Neural progenitor cell (in vitro differentiated cells): ENCODE measurements at regions not wholly inside any gene's neighbourhood (a gene's known extent, or its start where the extent isn't known, plus 50 kb on each side); places are given as distances from the start of the nearest gene placed in this dataset.

Experiments
- DNase-seq: peaks from one replicate; pipeline ENCODE4 v3.0.0-alpha.2; 2016; ENCODE audit warnings: low spot score
- H2AFZ ChIP-seq: fragments of 200-600 bp; sonication (generic); replicated peaks from 2 replicates; pipeline ENCODE4 v1.6.1; 2016; ENCODE audit warnings: antibody characterized with exemption
- H3F3A ChIP-seq: fragments of 200-600 bp; sonication (generic); 2 replicates; pipeline ENCODE4 v1.6.1; 2016; ENCODE audit warnings: antibody characterized with exemption, low read depth
- H3K27ac ChIP-seq: fragments of 200-600 bp; sonication (generic); 2 replicates; pipeline ENCODE4 v1.5.1; 2016; ENCODE audit warnings: mild to moderate bottlenecking
- H3K27me3 ChIP-seq: fragments of 200-600 bp; sonication (generic); 2 replicates; pipeline ENCODE4 v1.6.1; 2016; ENCODE audit warnings: mild to moderate bottlenecking, moderate library complexity
- H3K36me3 ChIP-seq: fragments of 200-600 bp; sonication (generic); 2 replicates; pipeline ENCODE4 v1.5.1; 2016
- H3K4me1 ChIP-seq: fragments of 200-600 bp; sonication (generic); 2 replicates; pipeline ENCODE4 v1.6.1; 2016; ENCODE audit warnings: mixed run types
- H3K4me2 ChIP-seq: fragments of 200-600 bp; sonication (generic); 2 replicates; pipeline ENCODE4 v1.6.1; 2016
- H3K4me3 ChIP-seq: fragments of 200-600 bp; sonication (generic); 2 replicates; pipeline ENCODE4 v1.5.1; 2016
- H3K79me2 ChIP-seq: fragments of 200-600 bp; sonication (generic); 2 replicates; pipeline ENCODE4 v1.6.1; 2016; ENCODE audit warnings: low read depth
- H3K9ac ChIP-seq: fragments of 200-600 bp; sonication (generic); 2 replicates; pipeline ENCODE4 v1.6.1; 2016
- H3K9me3 ChIP-seq: fragments of 200-600 bp; sonication (generic); 2 replicates; pipeline ENCODE4 v1.5.1; 2016; ENCODE audit warnings: low read depth
- H4K20me1 ChIP-seq: fragments of 200-600 bp; sonication (generic); 2 replicates; pipeline ENCODE4 v1.6.1; 2016; ENCODE audit warnings: low read depth
- H3K27ac Mint-ChIP-seq: 3 replicates; pipeline ENCODE4 v1.8.0; 2021; ENCODE audit warnings: mixed read lengths
- H3K27me3 Mint-ChIP-seq: 2 replicates; pipeline ENCODE4 v1.8.0; 2022; ENCODE audit warnings: low read depth, mild to moderate bottlenecking, inconsistent platforms, moderate library complexity, mixed read lengths; ENCODE audit not compliant: insufficient read depth
- H3K36me3 Mint-ChIP-seq: 3 replicates; pipeline ENCODE4 v1.8.0; 2021; ENCODE audit warnings: mixed read lengths
- H3K4me1 Mint-ChIP-seq: 3 replicates; pipeline ENCODE4 v1.8.0; 2021; ENCODE audit warnings: mixed read lengths
- H3K4me3 Mint-ChIP-seq: 3 replicates; pipeline ENCODE4 v1.8.0; 2021; ENCODE audit warnings: mild to moderate bottlenecking, moderate library complexity, mixed read lengths
- H3K9me3 Mint-ChIP-seq: 3 replicates; pipeline ENCODE4 v1.8.0; 2020; ENCODE audit warnings: mixed read lengths
- CTCF ChIP-seq: fragments of 200-600 bp; sonication (generic); IDR thresholded peaks from 2 replicates; pipeline ENCODE4 v1.5.1; 2017; ENCODE audit warnings: antibody characterized with exemption, mild to moderate bottlenecking
- EZH2 ChIP-seq: fragments of 200-600 bp; sonication (generic); IDR thresholded peaks from 2 replicates; pipeline ENCODE4 v1.6.1; 2017; ENCODE audit warnings: antibody characterized with exemption, mild to moderate bottlenecking, moderate library complexity
- EZH2phosphoT487 ChIP-seq: fragments of 200-600 bp; sonication (generic); IDR thresholded peaks from 2 replicates; pipeline ENCODE4 v1.6.1; 2017; ENCODE audit warnings: antibody characterized with exemption

GRCh38 chr17:13947499-13947898, 121.8 kb upstream of the COX10 start:
- H3K4me3 ChIP-seq: no peak overlapping the region
- no peak overlapping the region for H3K4me2 ChIP-seq
- no peak overlapping the region for H3K9ac ChIP-seq
- no peak for TF ChIP-seq EZH2phosphoT487
- TF ChIP-seq EZH2: no peak
- no peak for TF ChIP-seq CTCF
- no peaks in the 10 kb centered on the region for H3K27me3 ChIP-seq
- no peaks in the 10 kb centered on the region for H3K9me3 Mint-ChIP-seq
- H3K27me3 Mint-ChIP-seq: no peaks in the 10 kb centered on the region
- no peaks in the 10 kb centered on the region for H3K36me3 ChIP-seq
- H3K4me1 ChIP-seq: no peaks in the 10 kb centered on the region
- H3F3A ChIP-seq: no peaks in the 10 kb centered on the region
- DNase-seq: no peak
- H3K4me1 Mint-ChIP-seq: no peaks in the 10 kb centered on the region
- H3K27ac ChIP-seq: no peak overlapping the region
- no peak overlapping the region for H3K27ac Mint-ChIP-seq
- no peaks in the 10 kb centered on the region for H4K20me1 ChIP-seq
- no peak overlapping the region for H3K4me3 Mint-ChIP-seq
- H3K79me2 ChIP-seq: no peaks in the 10 kb centered on the region
- H3K36me3 Mint-ChIP-seq: no peaks in the 10 kb centered on the region
- H2AFZ ChIP-seq: no peak overlapping the region
- no peaks in the 10 kb centered on the region for H3K9me3 ChIP-seq

GRCh38 chr17:13952009-13952750, 117.1 kb upstream of the COX10 start:
- Histone ChIP-seq H3K9me3 (no peaks in the 10 kb centered on the region), H3K9ac (no peak overlapping the region), H3K79me2 (no peaks in the 10 kb centered on the region), H3K4me1 (peaks cover 8% of the 10 kb centered on the region), H3K4me3 (no peak overlapping the region), H3F3A (no peaks in the 10 kb centered on the region), H4K20me1 (no peaks in the 10 kb centered on the region), H3K4me2 (no peak overlapping the region), H3K27ac (no peak overlapping the region), H3K27me3 (no peaks in the 10 kb centered on the region), H3K36me3 (no peaks in the 10 kb centered on the region), H2AFZ (no peak overlapping the region)
- DNase-seq: no peak
- Mint-ChIP-seq H3K9me3 (no peaks in the 10 kb centered on the region), H3K27ac (no peak overlapping the region), H3K36me3 (no peaks in the 10 kb centered on the region), H3K4me3 (no peak overlapping the region), H3K4me1 (no peaks in the 10 kb centered on the region), H3K27me3 (no peaks in the 10 kb centered on the region)
- TF ChIP-seq EZH2phosphoT487 (no peak), CTCF (no peak), EZH2 (no peak)

GRCh38 chr17:13953841-13954240, 115.5 kb upstream of the COX10 start:
- Histone ChIP-seq H3K27ac (no peak overlapping the region), H3K79me2 (no peaks in the 10 kb centered on the region), H3K9ac (no peak overlapping the region), H3K9me3 (no peaks in the 10 kb centered on the region), H3K27me3 (no peaks in the 10 kb centered on the region), H3K4me1 (peaks cover 8% of the 10 kb centered on the region), H4K20me1 (no peaks in the 10 kb centered on the region), H3K36me3 (no peaks in the 10 kb centered on the region), H2AFZ (no peak overlapping the region), H3K4me3 (no peak overlapping the region), H3K4me2 (peak overlapping the region; percentile 25), H3F3A (no peaks in the 10 kb centered on the region)
- no peaks in the 10 kb centered on the region for H3K36me3 Mint-ChIP-seq
- TF ChIP-seq EZH2phosphoT487: no peak
- no peak for TF ChIP-seq EZH2
- no peak for TF ChIP-seq CTCF
- H3K4me3 Mint-ChIP-seq: no peak overlapping the region
- H3K27ac Mint-ChIP-seq: no peak overlapping the region
- H3K27me3 Mint-ChIP-seq: no peaks in the 10 kb centered on the region
- H3K4me1 Mint-ChIP-seq: no peaks in the 10 kb centered on the region
- no peak for DNase-seq
- no peaks in the 10 kb centered on the region for H3K9me3 Mint-ChIP-seq
